Mesothelial cell of epicardium (in vitro differentiated cells): ENCODE measurements at regions not wholly inside any gene's neighbourhood (a gene's known extent, or its start where the extent isn't known, plus 50 kb on each side); places are given as distances from the start of the nearest gene placed in this dataset.
A peak's percentile ranks its signal among the peaks of the same experiment; 100 is the strongest.

Experiments used
- DNase-seq, 2 experiments: peaks; one replicate each; pipeline ENCODE4 v3.0.0; 2021; ENCODE audit warnings: low spot score in 2 of 2; ENCODE audit not compliant: unreplicated experiment in 2 of 2
- H3K27ac Mint-ChIP-seq: 2 replicates; pipeline ENCODE4 v1.8.0; 2021; ENCODE audit warnings: mixed read lengths
- H3K27me3 Mint-ChIP-seq: 2 replicates; pipeline ENCODE4 v1.8.0; 2021; ENCODE audit warnings: low read depth, mixed read lengths
- H3K36me3 Mint-ChIP-seq: 2 replicates; pipeline ENCODE4 v1.8.0; 2021; ENCODE audit warnings: mixed read lengths
- H3K4me1 Mint-ChIP-seq: 2 replicates; pipeline ENCODE4 v1.8.0; 2021; ENCODE audit warnings: mixed read lengths
- H3K4me3 Mint-ChIP-seq: 2 replicates; pipeline ENCODE4 v1.8.0; 2021; ENCODE audit warnings: mild to moderate bottlenecking, moderate library complexity, mixed read lengths
- H3K9me3 Mint-ChIP-seq: 2 replicates; pipeline ENCODE4 v1.8.0; 2021; ENCODE audit warnings: mixed read lengths
- CTCF ChIP-seq: fragments of 200-600 bp; sonication (generic); IDR thresholded peaks from one replicate; pipeline ENCODE4 v1.5.0; 2021; ENCODE audit warnings: antibody characterized with exemption; ENCODE audit not compliant: unreplicated experiment

- Mint-ChIP-seq H3K27ac (peak overlapping the region; percentile 14), H3K36me3 (no peaks in the 10 kb centered on the region), H3K4me1 (peaks cover 8% of the 10 kb centered on the region), H3K9me3 (peaks cover 6% of the 10 kb centered on the region), H3K27me3 (no peaks in the 10 kb centered on the region), H3K4me3 (no peak overlapping the region)
- no peak for TF ChIP-seq CTCF
- DNase-seq: no peak
These were observed 293.1 kb upstream of the LYPLAL1 start for GRCh38 chr1:218880484-218881060.

- H3K4me1 Mint-ChIP-seq: peaks cover 21% of the 10 kb centered on the region
- no peak overlapping the region for H3K4me3 Mint-ChIP-seq
- peaks cover 6% of the 10 kb centered on the region for H3K9me3 Mint-ChIP-seq
- no peaks in the 10 kb centered on the region for H3K27me3 Mint-ChIP-seq
- DNase-seq: no peak
- no peak for TF ChIP-seq CTCF
- no peak overlapping the region for H3K27ac Mint-ChIP-seq
- no peaks in the 10 kb centered on the region for H3K36me3 Mint-ChIP-seq
These were observed 291.2 kb upstream of the LYPLAL1 start for GRCh38 chr1:218882454-218882853.

DNA sequence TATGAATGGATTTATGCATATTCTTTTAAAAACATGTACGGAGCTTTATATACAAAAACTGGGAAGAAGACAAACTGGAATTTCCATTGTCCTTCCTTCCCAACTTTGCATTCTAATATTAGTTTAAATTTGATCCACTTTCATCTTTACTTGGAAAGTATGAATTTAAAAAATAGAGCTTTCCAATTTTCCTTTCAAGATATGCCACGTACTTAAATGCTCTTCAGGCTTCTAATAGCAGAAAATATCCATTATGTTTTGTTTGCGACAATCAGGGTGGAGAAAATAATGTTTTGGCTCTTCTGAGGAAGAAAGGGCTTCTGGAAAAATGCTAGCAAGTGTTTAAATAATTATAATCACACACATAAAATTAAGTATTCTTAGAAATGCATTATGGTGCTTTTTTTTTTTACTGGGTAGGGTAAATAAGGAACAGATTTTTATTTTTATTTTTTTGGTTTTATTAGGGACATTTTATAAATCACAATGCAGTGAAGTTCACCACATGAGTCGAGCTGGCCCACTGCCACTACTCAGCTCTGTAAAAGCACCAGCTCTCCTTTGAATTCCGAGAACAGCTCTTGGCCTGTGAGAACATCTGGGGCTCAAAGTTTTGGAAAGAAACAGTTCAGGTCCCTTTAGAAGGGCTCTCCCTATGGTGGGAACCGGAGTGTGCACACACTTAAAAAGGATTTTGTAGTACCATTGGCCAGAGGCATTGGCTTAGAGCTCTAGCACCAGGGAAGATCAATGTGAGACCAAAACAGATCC lies 287.4 kb upstream of the LYPLAL1 start:
- no peak overlapping the region for H3K4me3 Mint-ChIP-seq
- peak overlapping the region; percentile 74 for H3K27ac Mint-ChIP-seq
- H3K4me1 Mint-ChIP-seq: peaks cover 14% of the 10 kb centered on the region
- no peak for DNase-seq
- H3K36me3 Mint-ChIP-seq: no peaks in the 10 kb centered on the region
- TF ChIP-seq CTCF: no peak
- no peaks in the 10 kb centered on the region for H3K27me3 Mint-ChIP-seq
- peaks cover 6% of the 10 kb centered on the region for H3K9me3 Mint-ChIP-seq

DNA sequence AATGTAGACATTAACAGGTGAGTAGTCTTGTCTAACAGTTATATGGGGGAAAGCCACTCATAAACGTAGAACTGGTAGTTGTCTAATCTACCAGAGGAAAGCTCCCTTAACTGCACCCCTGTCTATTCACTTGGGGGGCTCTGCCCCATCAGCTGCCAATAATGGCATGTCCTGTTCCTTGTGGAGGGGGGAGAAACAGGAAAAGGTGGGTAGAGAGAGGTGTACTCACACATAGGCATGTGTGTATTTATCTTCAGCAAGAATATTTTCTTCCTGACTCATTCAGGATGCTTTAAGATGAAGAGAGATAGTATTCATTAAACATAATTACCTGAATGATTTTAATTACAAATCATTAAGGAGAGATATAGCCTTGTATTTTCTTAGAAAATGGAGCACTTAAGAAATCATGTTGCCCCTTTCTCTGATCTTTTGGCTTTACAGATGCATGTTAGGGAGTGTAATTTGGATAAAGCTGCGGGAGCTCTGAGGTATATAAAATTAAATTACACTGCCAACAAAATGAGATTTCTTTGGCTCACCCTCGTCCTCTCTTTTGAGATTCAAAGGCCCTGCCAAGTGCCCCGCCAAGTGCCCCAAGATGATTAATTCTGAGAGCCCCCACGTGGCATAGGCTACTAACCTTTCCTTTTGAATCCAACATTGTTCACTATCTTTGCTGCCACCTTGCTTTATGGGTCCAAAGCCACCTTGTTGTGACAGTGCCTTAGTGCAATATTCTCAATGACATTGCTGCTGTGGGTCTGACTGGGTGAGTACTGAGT lies 286.3 kb upstream of the LYPLAL1 start:
- peaks cover 6% of the 10 kb centered on the region for H3K9me3 Mint-ChIP-seq
- H3K4me1 Mint-ChIP-seq: peaks cover 15% of the 10 kb centered on the region
- H3K4me3 Mint-ChIP-seq: no peak overlapping the region
- H3K27me3 Mint-ChIP-seq: no peaks in the 10 kb centered on the region
- no peak for DNase-seq
- peak overlapping the region; percentile 74 for H3K27ac Mint-ChIP-seq
- no peak for TF ChIP-seq CTCF
- H3K36me3 Mint-ChIP-seq: no peaks in the 10 kb centered on the region

DNA sequence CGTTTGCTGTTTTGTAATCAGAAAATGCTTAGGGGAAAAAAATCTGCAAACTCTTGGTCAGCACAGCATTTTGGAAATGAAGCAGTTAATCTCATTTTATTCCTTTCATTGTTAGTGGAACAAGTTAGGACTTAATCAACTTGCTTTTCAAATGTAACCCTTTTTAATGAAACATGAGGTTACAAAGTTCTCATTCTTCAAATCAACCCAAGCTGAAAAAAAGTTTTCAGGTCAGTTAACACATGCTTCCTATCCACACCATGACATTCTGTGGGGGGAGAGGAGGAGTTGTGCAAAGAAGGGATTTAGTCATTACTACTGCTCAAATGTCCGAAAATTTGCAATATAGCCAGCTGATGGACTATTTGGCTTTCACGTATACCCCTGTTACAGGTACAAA lies 283.2 kb upstream of the LYPLAL1 start:
- TF ChIP-seq CTCF: no peak
- no peaks in the 10 kb centered on the region for H3K36me3 Mint-ChIP-seq
- H3K27me3 Mint-ChIP-seq: no peaks in the 10 kb centered on the region
- H3K27ac Mint-ChIP-seq: no peak overlapping the region
- H3K4me1 Mint-ChIP-seq: peaks cover 17% of the 10 kb centered on the region
- no peak overlapping the region for H3K4me3 Mint-ChIP-seq
- no peaks in the 10 kb centered on the region for H3K9me3 Mint-ChIP-seq
- no peak for DNase-seq
